AG10803 (cell line): ENCODE measurements at regions not wholly inside any gene's neighbourhood (a gene's known extent, or its start where the extent isn't known, plus 50 kb on each side); places are given as distances from the start of the nearest gene placed in this dataset.

Source experiments
- DNase-seq: peaks from one replicate; pipeline ENCODE4 v3.0.0; 2010; ENCODE audit warnings: low read depth
- H3K4me3 ChIP-seq: 2 replicates; pipeline ENCODE4 v1.5.1; 2011; ENCODE audit warnings: mild to moderate bottlenecking, low read length, control low read depth
- CTCF ChIP-seq: conservative IDR thresholded peaks from 2 replicates; pipeline ENCODE4 v1.5.1; 2011; ENCODE audit warnings: mild to moderate bottlenecking, low read length, control low read depth, inconsistent platforms

- TF ChIP-seq CTCF: no peak
- no peak overlapping the region for H3K4me3 ChIP-seq
- no peak for DNase-seq
Observed at GRCh38 chr5:116842514-116842961, 267.9 kb upstream of the SEMA6A start.

DNA sequence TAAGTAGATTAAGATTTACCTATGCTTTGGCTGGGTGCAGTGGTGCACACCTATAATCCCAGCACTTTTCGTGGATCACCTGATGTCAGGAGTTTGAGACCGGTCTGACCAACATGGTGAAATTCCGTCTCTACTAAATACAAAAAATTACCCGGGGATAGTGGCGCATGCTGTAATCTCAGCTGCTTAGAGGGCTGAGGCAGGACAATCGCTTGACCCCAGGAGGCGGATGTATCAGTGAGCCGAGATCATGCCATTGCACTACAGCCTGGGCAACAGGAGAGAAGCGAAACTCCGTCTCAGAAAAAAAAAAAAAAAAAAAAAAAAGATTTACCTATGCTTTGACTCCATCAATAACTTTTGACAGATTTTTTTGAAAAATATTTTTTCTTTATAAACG is 267.1 kb upstream of the SEMA6A start:
- no peak for DNase-seq
- TF ChIP-seq CTCF: no peak
- no peak overlapping the region for H3K4me3 ChIP-seq

DNA sequence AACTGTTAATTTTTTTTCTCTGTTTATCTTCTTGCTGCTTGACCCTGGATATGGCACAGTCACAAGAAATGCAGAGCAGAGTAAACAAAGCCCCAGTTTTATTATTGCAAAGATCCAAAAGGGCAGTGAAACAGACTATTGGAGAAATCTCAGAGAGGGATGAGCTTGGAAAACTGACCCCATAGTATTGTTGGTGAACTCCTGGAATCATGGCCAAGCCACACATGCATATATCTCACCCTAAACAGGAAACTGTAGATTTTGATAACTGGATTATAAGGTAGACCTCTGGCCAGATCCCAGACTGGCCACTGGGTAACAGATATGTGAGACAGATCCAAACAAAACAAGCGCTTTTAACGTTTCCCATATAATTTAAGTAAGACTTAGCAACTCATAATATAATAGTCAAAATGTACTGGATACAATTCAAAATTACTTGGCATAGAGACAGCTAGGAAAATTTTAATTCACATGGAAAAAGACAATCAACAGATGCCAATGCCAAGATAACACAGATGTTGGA is 263.5 kb upstream of the SEMA6A start:
- no peak overlapping the region for H3K4me3 ChIP-seq
- DNase-seq: no peak
- no peak for TF ChIP-seq CTCF

DNA sequence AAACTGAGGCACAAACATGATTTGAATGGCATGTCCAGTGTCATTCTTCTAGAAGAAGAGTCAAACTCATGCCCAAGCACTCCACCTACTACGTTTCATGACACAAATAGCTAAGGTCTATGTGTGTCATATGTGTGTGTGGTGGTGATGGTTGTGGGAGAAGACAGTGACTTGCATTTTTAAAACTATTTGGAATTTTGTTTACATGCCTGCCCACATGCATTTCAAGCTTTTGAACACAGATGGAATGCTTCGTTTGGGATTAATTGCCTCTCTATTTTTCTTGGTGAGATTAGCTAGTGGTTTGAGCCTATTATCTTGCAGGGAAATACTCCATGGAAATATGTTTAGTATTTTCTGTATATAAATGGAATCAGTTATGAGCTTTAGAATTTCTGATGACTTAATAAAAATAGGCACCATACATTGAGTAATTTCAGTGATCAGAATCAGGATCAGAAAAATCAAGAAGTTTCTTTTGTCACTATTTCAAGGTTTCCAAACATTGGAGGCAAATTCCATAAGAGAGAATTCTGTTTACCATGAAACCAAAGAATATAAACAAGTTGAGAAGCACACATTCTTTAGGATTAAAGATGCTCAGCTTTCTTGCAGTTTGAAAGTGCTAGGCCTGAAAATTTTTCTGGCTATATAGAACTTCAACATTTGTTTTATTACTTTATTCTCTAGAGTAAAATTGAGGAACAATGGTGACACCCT is 260.3 kb upstream of the SEMA6A start:
- H3K4me3 ChIP-seq: no peak overlapping the region
- TF ChIP-seq CTCF: no peak
- DNase-seq: no peak

GRCh38 chr5:116830079-116830478 is 255.5 kb upstream of the SEMA6A start:
- no peak for DNase-seq
- no peak for TF ChIP-seq CTCF
- no peak overlapping the region for H3K4me3 ChIP-seq

- no peak for DNase-seq
- no peak overlapping the region for H3K4me3 ChIP-seq
- TF ChIP-seq CTCF: no peak
Observed at GRCh38 chr5:116827078-116827477, 252.5 kb upstream of the SEMA6A start.

DNA sequence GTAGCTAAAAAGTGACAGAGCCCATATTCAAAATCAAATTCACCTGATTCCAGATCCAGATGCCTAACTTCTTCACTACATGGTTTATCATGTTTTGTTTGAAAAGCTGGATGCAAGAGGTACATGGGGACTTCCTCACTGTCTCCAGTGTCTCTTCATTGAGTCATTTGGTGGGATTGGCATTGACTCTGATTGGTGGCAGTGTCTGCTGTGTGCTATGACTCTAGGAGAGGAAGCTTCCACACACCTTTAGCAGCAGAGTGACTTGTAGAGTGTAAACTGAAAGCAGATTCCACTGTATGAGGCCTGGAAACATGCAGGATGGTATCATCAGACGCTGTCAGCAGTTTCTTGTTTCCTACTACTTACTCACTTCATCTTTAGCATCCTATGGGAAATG is 250.9 kb upstream of the SEMA6A start:
- no peak for DNase-seq
- H3K4me3 ChIP-seq: no peak overlapping the region
- no peak for TF ChIP-seq CTCF
